Activated CD4-positive, alpha-beta T cell treated with anti-CD3 and anti-CD28 coated beads for 48 hours (primary cell): ENCODE measurements at regions not wholly inside any gene's neighbourhood (a gene's known extent, or its start where the extent isn't known, plus 50 kb on each side); places are given as distances from the start of the nearest gene placed in this dataset.
A peak's percentile ranks its signal among the peaks of the same experiment; 100 is the strongest.
"Not testable (repeated sequence)": the region's sequence is repeated elsewhere in the genome, so short reads cannot be mapped to it uniquely, and the experiment has no call there.

Source experiments
- DNase-seq: peaks from one replicate; pipeline ENCODE4 v3.0.0-alpha.2; 2020

GRCh38 chr12:67716817-67717216 is 68.3 kb downstream of the DYRK2 start:
- DNase-seq = no peak

- not testable (repeated sequence) for DNase-seq
Measured at GRCh38 chr12:67719303-67719702, 70.8 kb downstream of the DYRK2 start.

- DNase-seq = no peak
Measured at GRCh38 chr12:67720351-67720856, 71.9 kb downstream of the DYRK2 start.

GRCh38 chr12:67721248-67721647 is 72.7 kb downstream of the DYRK2 start:
- no peak for DNase-seq

GRCh38 chr12:67722296-67722695 is 73.8 kb downstream of the DYRK2 start:
- DNase-seq = no peak

GRCh38 chr12:67726868-67727267 is 78.3 kb downstream of the DYRK2 start:
- no peak for DNase-seq

- DNase-seq = no peak
Measured at GRCh38 chr12:67727702-67728666, 79.4 kb downstream of the DYRK2 start.

- DNase-seq = no peak
Measured at GRCh38 chr12:67732857-67733256, 84.3 kb downstream of the DYRK2 start.

GRCh38 chr12:67735868-67736267 is 87.3 kb downstream of the DYRK2 start:
- no peak for DNase-seq

GRCh38 chr12:67740711-67741110 is 92.2 kb downstream of the DYRK2 start:
- DNase-seq = no peak

- no peak for DNase-seq
Measured at GRCh38 chr12:67741270-67741669, 92.7 kb downstream of the DYRK2 start.

- DNase-seq = no peak
Measured at GRCh38 chr12:67742461-67742860, 93.9 kb downstream of the DYRK2 start.

- no peak for DNase-seq
Measured at GRCh38 chr12:67747869-67748742, 99.6 kb downstream of the DYRK2 start.

- no peak for DNase-seq
Measured at GRCh38 chr12:67748743-67749040, 100.1 kb downstream of the DYRK2 start.

GRCh38 chr12:67750513-67751183 is 102.1 kb downstream of the DYRK2 start:
- no peak for DNase-seq

GRCh38 chr12:67751381-67751928 is 102.9 kb downstream of the DYRK2 start:
- no peak for DNase-seq

GRCh38 chr12:67752226-67752732 is 103.7 kb downstream of the DYRK2 start:
- DNase-seq = no peak

- no peak for DNase-seq
Measured at GRCh38 chr12:67754933-67755697, 106.6 kb downstream of the DYRK2 start.

GRCh38 chr12:67757651-67758050 is 109.1 kb downstream of the DYRK2 start:
- no peak for DNase-seq

- no peak for DNase-seq
Measured at GRCh38 chr12:67758119-67758518, 109.6 kb downstream of the DYRK2 start.

- no peak for DNase-seq
Measured at GRCh38 chr12:67758521-67758920, 110.0 kb downstream of the DYRK2 start.

- peak; percentile 53 for DNase-seq
Measured at GRCh38 chr12:67759829-67760228, 111.3 kb downstream of the DYRK2 start.
